Endothelial cell of umbilical vein (primary cell): ENCODE measurements at regions not wholly inside any gene's neighbourhood (a gene's known extent, or its start where the extent isn't known, plus 50 kb on each side); places are given as distances from the start of the nearest gene placed in this dataset.

Source experiments
- BruUV-seq: library from RNA; stranded (reverse); fragments of 400-500 nt; replicated peaks from 2 replicates; lab custom pipeline; 2021; lab: Mats Ljungman, UMichigan
- CTCF ChIA-PET: fragments of 300-600, 350-600 bp; sonication (Branson Sonifier 250); formaldehyde crosslinking; loops from one replicate; lab custom pipeline; 2021; ENCODE audit warnings: antibody characterized with exemption, inconsistent platforms; lab: Charles Lee
- POLR2A ChIA-PET: fragments of 300-600, 350-600 bp; sonication (Branson Sonifier 250); formaldehyde crosslinking; loops from one replicate; lab custom pipeline; 2021; ENCODE audit warnings: antibody characterized with exemption, inconsistent platforms; lab: Charles Lee
- DNase-seq: peaks from one replicate; pipeline ENCODE4 v3.0.0-alpha.2; 2011; ENCODE audit warnings: low read depth, low spot score
- FAIRE-seq: peaks from 2 replicates; lab custom pipeline; 2011; peaks lifted over from hg19 to GRCh38; lab: Jason Lieb, UNC
- H2AFZ ChIP-seq: 2 replicates; pipeline ENCODE4 v1.6.0; 2012; ENCODE audit warnings: low read depth, low read length, control low read depth, inconsistent platforms
- H3K27ac ChIP-seq: 2 replicates; pipeline ENCODE4 v1.5.1; 2011; ENCODE audit warnings: low read depth, mild to moderate bottlenecking, control low read depth, low read length, moderate library complexity; ENCODE audit not compliant: insufficient read depth
- H3K27me3 ChIP-seq, 2 experiments: 2 replicates each; pipeline versions ENCODE4 v1.6.0 to v1.6.1; 2011; ENCODE audit warnings: low read length in 2 of 2, mixed read lengths in 1 of 2; ENCODE audit not compliant: control insufficient read depth in 2 of 2, insufficient read depth in 2 of 2
- H3K36me3 ChIP-seq, 2 experiments: 2 replicates in 1 of 2; 3 replicates in 1 of 2; pipeline ENCODE4 v1.5.1; 2011; ENCODE audit warnings: low read length in 2 of 2, mild to moderate bottlenecking in 1 of 2, moderate library complexity in 1 of 2; ENCODE audit not compliant: control insufficient read depth in 2 of 2, insufficient read depth in 2 of 2; ENCODE audit errors: extremely low read depth in 1 of 2
- H3K4me1 ChIP-seq: 3 replicates; pipeline ENCODE4 v1.5.1; 2011; ENCODE audit warnings: mild to moderate bottlenecking, low read length; ENCODE audit not compliant: control insufficient read depth, insufficient read depth; ENCODE audit errors: extremely low read depth
- H3K4me2 ChIP-seq: 2 replicates; pipeline ENCODE4 v1.6.1; 2011; ENCODE audit warnings: low read length, control low read depth, mixed read lengths; ENCODE audit not compliant: insufficient read depth
- H3K4me3 ChIP-seq, 3 experiments: fragments of 200-600 bp in 1 of 3; sonication (generic), shearing (Covaris generic) in 1 of 3; replicated peaks in 1 of 3; 2 replicates each; pipeline ENCODE4 v1.5.1; 2011 to 2016; ENCODE audit warnings: control low read depth in 3 of 3, low read length in 3 of 3, mild to moderate bottlenecking in 2 of 3, inconsistent platforms in 1 of 3, low read depth in 1 of 3, moderate library complexity in 1 of 3; ENCODE audit not compliant: insufficient read depth in 1 of 3
- H3K79me2 ChIP-seq: 2 replicates; pipeline ENCODE4 v1.6.0; 2012; ENCODE audit warnings: low read length, inconsistent platforms; ENCODE audit not compliant: control insufficient read depth, insufficient read depth
- H3K9ac ChIP-seq: replicated peaks from 2 replicates; pipeline ENCODE3; 2011; ENCODE audit warnings: low read length, control low read depth; ENCODE audit not compliant: insufficient read depth; ENCODE audit errors: extremely low read depth
- H3K9me1 ChIP-seq: replicated peaks from 3 replicates; pipeline ENCODE4 v1.6.0; 2011; ENCODE audit warnings: mild to moderate bottlenecking, low read length; ENCODE audit not compliant: control insufficient read depth, insufficient read depth; ENCODE audit errors: extremely low read depth
- H3K9me3 ChIP-seq: replicated peaks from 2 replicates; pipeline ENCODE4 v1.5.1; 2012; ENCODE audit warnings: low read length, inconsistent platforms; ENCODE audit not compliant: control insufficient read depth, insufficient read depth
- H4K20me1 ChIP-seq: replicated peaks from 2 replicates; pipeline ENCODE3; 2011; ENCODE audit warnings: mild to moderate bottlenecking, low read length; ENCODE audit not compliant: control insufficient read depth, insufficient read depth; ENCODE audit errors: extremely low read depth
- EZH2 ChIP-seq: IDR thresholded peaks from 2 replicates; pipeline ENCODE4 v1.6.1; 2012; ENCODE audit warnings: borderline replicate concordance, low read depth, mild to moderate bottlenecking, moderate library complexity, low read length, inconsistent platforms; ENCODE audit not compliant: severe bottlenecking
- JUN ChIP-seq: IDR thresholded peaks from 2 replicates; pipeline ENCODE4 v1.6.1; 2011; ENCODE audit warnings: borderline replicate concordance, low read depth; ENCODE audit not compliant: insufficient read length, insufficient read depth
- POLR2A ChIP-seq: IDR thresholded peaks from 2 replicates; pipeline ENCODE4 v1.6.1; 2012; ENCODE audit warnings: low read depth, mild to moderate bottlenecking, control low read depth, low read length
- POLR2AphosphoS5 ChIP-seq: IDR thresholded peaks from 2 replicates; pipeline ENCODE4 v1.6.1; 2012; ENCODE audit warnings: low read depth, mild to moderate bottlenecking, control low read depth, low read length, moderate library complexity; ENCODE audit not compliant: insufficient read depth
- dilution Hi-C: fragments of 300-500 bp; cut with MboI; formaldehyde crosslinking; loops from one replicate; pipeline ENCODE4 v1.15.0; 2019; ENCODE audit warnings: low sequenced_read_pairs; ENCODE audit not compliant: extremely low pct_ligation_motif_present
- intact Hi-C: fragments of 100-400 bp; cut with micrococcal nuclease; formaldehyde crosslinking; loops from one replicate; pipeline ENCODE4 v1.10.0; 2022
- TF ChIP-seq, protein P1 (sequence below): IDR thresholded peaks from 2 replicates; pipeline ENCODE4 v1.6.1; 2011; ENCODE audit not compliant: insufficient read depth, insufficient read length
- TF ChIP-seq, protein P2 (sequence below), 2 donors: IDR thresholded peaks; 1 replicate in 1 of 2; 2 replicates in 1 of 2; pipeline ENCODE4 v1.5.1; 2011; ENCODE audit warnings: low read length in 2 of 2, mild to moderate bottlenecking in 2 of 2, moderate library complexity in 2 of 2, control low read depth in 1 of 2, inconsistent platforms in 1 of 2, low read depth in 1 of 2; ENCODE audit not compliant: insufficient read depth in 1 of 2; ENCODE audit errors: extremely low read depth in 1 of 2

DNA sequence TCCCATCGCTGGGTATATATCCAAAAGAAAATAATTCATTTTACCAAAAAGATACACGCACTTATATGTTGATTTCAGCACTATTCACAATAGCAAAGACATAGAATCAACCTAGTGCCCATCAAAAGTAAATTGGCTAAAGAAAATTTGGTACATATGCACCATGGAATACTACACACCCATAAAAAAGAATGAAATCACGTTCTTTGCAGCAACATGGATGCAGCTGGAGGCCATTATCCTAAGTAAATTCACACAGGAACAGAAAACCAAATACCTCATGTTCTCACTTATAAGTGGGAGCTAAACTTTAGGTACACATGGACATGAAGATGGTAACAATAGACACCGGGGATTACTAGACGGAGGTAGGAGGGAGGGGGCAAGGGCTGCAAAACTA is 50.0 kb upstream of the ZNF644 start:
- H3K4me2 ChIP-seq, result no peak overlapping the region
- CTCF ChIA-PET, result no interaction called here
- no peaks in the 10 kb centered on the region for H3K79me2 ChIP-seq
- H3K4me1 ChIP-seq, result no peaks in the 10 kb centered on the region
- TF ChIP-seq POLR2AphosphoS5, result no peak
- TF ChIP-seq, protein P1, sequence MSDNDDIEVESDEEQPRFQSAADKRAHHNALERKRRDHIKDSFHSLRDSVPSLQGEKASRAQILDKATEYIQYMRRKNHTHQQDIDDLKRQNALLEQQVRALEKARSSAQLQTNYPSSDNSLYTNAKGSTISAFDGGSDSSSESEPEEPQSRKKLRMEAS, result no peak
- no peak for TF ChIP-seq EZH2
- TF ChIP-seq JUN, result no peak
- TF ChIP-seq POLR2A, result no peak
- TF ChIP-seq, protein P2, sequence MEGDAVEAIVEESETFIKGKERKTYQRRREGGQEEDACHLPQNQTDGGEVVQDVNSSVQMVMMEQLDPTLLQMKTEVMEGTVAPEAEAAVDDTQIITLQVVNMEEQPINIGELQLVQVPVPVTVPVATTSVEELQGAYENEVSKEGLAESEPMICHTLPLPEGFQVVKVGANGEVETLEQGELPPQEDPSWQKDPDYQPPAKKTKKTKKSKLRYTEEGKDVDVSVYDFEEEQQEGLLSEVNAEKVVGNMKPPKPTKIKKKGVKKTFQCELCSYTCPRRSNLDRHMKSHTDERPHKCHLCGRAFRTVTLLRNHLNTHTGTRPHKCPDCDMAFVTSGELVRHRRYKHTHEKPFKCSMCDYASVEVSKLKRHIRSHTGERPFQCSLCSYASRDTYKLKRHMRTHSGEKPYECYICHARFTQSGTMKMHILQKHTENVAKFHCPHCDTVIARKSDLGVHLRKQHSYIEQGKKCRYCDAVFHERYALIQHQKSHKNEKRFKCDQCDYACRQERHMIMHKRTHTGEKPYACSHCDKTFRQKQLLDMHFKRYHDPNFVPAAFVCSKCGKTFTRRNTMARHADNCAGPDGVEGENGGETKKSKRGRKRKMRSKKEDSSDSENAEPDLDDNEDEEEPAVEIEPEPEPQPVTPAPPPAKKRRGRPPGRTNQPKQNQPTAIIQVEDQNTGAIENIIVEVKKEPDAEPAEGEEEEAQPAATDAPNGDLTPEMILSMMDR (IDR thresholded peaks at IDR 0.05; ENCODE audit: extremely low read depth in 1 of 2, insufficient read depth in 1 of 2, low read depth in 1 of 2, low read length in 2 of 2), result no peak
- no peaks in the 10 kb centered on the region for H3K9me3 ChIP-seq
- peaks cover 0 to 2% of the 10 kb centered on the region in 2 experiments for H3K27me3 ChIP-seq
- FAIRE-seq, result no peak
- no peaks in the 10 kb centered on the region for H3K9me1 ChIP-seq
- H3K36me3 ChIP-seq, result no peaks in the 10 kb centered on the region
- intact Hi-C loops (no loop called here), dilution Hi-C loops (no loop called here)
- no peak overlapping the region for H2AFZ ChIP-seq
- no peaks in the 10 kb centered on the region for H4K20me1 ChIP-seq
- no TSS peak for BruUV-seq
- POLR2A ChIA-PET, result no interaction called here
- H3K27ac ChIP-seq, result no peak overlapping the region
- H3K4me3 ChIP-seq, result no peak overlapping the region
- DNase-seq, result no peak
- H3K9ac ChIP-seq, result no peak overlapping the region
